Endodermal cell (in vitro differentiated cells): ENCODE measurements at regions not wholly inside any gene's neighbourhood (a gene's known extent, or its start where the extent isn't known, plus 50 kb on each side); places are given as distances from the start of the nearest gene placed in this dataset.

Source experiments
- DNase-seq: peaks from one replicate; pipeline ENCODE4 v3.0.0-alpha.2; 2017
- H3K27ac ChIP-seq: 2 replicates; pipeline ENCODE4 v1.5.1; 2013; ENCODE audit warnings: mild to moderate bottlenecking, low read depth, low read length, moderate library complexity
- H3K27me3 ChIP-seq: 2 replicates; pipeline ENCODE4 v1.6.1; 2013; ENCODE audit warnings: mild to moderate bottlenecking, low read length, moderate library complexity; ENCODE audit not compliant: insufficient read depth, control insufficient read depth, poor library complexity, severe bottlenecking
- H3K36me3 ChIP-seq: 2 replicates; pipeline ENCODE4 v1.7.0; 2013; ENCODE audit warnings: mild to moderate bottlenecking, low read length, moderate library complexity; ENCODE audit not compliant: control insufficient read depth, insufficient read depth
- H3K4me1 ChIP-seq: one replicate; pipeline ENCODE4 v1.7.0; 2013; ENCODE audit warnings: low read length; ENCODE audit not compliant: control insufficient read depth, insufficient read depth
- H3K4me3 ChIP-seq: 2 replicates; pipeline ENCODE4 v1.5.1; 2013; ENCODE audit warnings: mild to moderate bottlenecking, low read length, moderate library complexity
- H3K9ac ChIP-seq: 2 replicates; pipeline ENCODE4 v1.6.1; 2013; ENCODE audit warnings: mild to moderate bottlenecking, low read length, moderate library complexity; ENCODE audit not compliant: poor library complexity, severe bottlenecking; ENCODE audit errors: extremely low read depth
- H3K9me3 ChIP-seq: 2 replicates; pipeline ENCODE4 v1.6.1; 2013; ENCODE audit warnings: mild to moderate bottlenecking, low read length, moderate library complexity; ENCODE audit not compliant: control insufficient read depth
- H3K27ac Mint-ChIP-seq: 2 replicates; pipeline ENCODE4 v1.8.0; 2020; ENCODE audit warnings: mixed read lengths
- H3K27me3 Mint-ChIP-seq: 2 replicates; pipeline ENCODE4 v1.8.0; 2021; ENCODE audit warnings: mild to moderate bottlenecking, mixed read lengths; ENCODE audit not compliant: insufficient read depth
- H3K36me3 Mint-ChIP-seq: 2 replicates; pipeline ENCODE4 v1.8.0; 2020; ENCODE audit warnings: low read depth, mixed read lengths
- H3K4me1 Mint-ChIP-seq: 2 replicates; pipeline ENCODE4 v1.8.0; 2020; ENCODE audit warnings: mixed read lengths
- H3K4me3 Mint-ChIP-seq: 2 replicates; pipeline ENCODE4 v1.8.0; 2020; ENCODE audit warnings: mild to moderate bottlenecking, moderate library complexity, mixed read lengths
- H3K9me3 Mint-ChIP-seq: 2 replicates; pipeline ENCODE4 v1.8.0; 2020; ENCODE audit warnings: mild to moderate bottlenecking, mixed read lengths
- WGBS, 2 experiments: methylation state at CpG; one replicate each; pipeline versions ENCODE4 v1.1.5 to v1.1.7; 2013; ENCODE audit warnings: missing lambda C conversion rate in 2 of 2, mixed read lengths in 1 of 2; ENCODE audit not compliant: insufficient coverage in 1 of 2, insufficient read length in 1 of 2; 5-methylcytosine and 5-hydroxymethylcytosine counted together
- TF ChIP-seq, protein P1 (sequence below): fragments of 200-600 bp; sonication (generic); conservative IDR thresholded peaks from 2 replicates; pipeline ENCODE4 v1.5.0; 2021; ENCODE audit warnings: antibody characterized with exemption, mild to moderate bottlenecking

DNA sequence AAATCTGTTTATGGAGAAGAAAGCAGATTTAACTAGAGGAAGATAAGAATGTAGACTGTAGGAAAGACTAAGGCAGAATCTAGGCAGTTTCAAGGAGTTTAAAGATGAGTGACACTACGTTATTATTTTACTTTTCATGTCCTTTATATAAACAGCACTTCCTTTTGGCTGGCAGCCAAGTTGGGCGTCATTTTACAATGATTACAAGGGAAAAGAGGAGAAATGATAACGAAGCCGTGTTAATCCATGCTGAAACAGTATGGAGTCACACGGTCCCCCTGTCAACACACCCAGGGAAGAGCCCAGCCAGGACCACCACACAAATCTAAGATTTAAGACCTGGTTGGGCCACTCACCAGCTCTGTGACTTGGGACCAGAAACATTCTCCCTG is 83.7 kb upstream of the NEO1 start:
- Histone ChIP-seq H3K9me3 (peaks cover 8% of the 10 kb centered on the region), H3K4me3 (no peak overlapping the region), H3K27ac (no peak overlapping the region), H3K27me3 (no peaks in the 10 kb centered on the region), H3K36me3 (no peaks in the 10 kb centered on the region), H3K9ac (no peak overlapping the region), H3K4me1 (peaks cover 7% of the 10 kb centered on the region)
- no peak for DNase-seq
- peaks cover 7% of the 10 kb centered on the region for H3K9me3 Mint-ChIP-seq
- 93 to 100% methylated on average over 1 to 5 of the region's 5 CpGs for WGBS, 2 experiments
- H3K27me3 Mint-ChIP-seq, result peaks cover 6% of the 10 kb centered on the region
- H3K4me1 Mint-ChIP-seq, result peaks cover 17% of the 10 kb centered on the region
- no peak overlapping the region for H3K27ac Mint-ChIP-seq
- H3K36me3 Mint-ChIP-seq, result no peaks in the 10 kb centered on the region
- TF ChIP-seq, protein P1, sequence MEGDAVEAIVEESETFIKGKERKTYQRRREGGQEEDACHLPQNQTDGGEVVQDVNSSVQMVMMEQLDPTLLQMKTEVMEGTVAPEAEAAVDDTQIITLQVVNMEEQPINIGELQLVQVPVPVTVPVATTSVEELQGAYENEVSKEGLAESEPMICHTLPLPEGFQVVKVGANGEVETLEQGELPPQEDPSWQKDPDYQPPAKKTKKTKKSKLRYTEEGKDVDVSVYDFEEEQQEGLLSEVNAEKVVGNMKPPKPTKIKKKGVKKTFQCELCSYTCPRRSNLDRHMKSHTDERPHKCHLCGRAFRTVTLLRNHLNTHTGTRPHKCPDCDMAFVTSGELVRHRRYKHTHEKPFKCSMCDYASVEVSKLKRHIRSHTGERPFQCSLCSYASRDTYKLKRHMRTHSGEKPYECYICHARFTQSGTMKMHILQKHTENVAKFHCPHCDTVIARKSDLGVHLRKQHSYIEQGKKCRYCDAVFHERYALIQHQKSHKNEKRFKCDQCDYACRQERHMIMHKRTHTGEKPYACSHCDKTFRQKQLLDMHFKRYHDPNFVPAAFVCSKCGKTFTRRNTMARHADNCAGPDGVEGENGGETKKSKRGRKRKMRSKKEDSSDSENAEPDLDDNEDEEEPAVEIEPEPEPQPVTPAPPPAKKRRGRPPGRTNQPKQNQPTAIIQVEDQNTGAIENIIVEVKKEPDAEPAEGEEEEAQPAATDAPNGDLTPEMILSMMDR, result no peak
- no peak overlapping the region for H3K4me3 Mint-ChIP-seq

DNA sequence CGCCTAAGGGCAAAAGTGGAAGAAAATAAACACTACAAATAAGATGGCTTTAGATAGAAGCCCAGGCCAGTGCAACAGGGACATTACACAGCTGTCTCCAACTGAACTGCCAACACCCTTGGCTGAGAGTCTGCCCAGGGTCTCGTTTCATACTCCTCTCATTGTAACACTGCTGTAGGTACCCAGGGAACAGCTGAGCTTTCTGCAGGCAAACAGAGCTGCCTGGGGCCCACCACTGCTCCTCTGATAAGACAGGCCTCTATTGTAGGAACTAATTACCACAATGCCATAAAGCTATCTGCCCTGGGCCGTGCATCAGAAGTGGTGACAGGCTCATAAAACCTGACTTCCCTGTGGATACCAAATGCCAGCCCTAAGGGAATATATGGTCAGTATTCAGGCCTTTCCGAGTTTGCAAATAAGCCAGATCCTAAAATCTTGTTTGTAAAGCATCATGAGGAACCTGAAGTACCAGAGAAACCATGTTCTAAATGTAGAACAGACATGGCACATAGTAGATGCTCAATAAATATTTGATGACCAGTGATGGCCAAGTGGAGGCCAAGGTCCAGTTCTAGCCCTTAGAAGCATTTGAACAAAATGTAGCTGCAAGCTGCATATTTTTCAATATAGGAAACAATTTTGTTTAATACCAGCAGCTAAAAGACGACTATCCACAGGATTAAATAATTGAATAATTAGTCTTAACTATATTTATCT is 84.3 kb upstream of the NEO1 start:
- Histone ChIP-seq H3K4me3 (no peak overlapping the region), H3K9me3 (peaks cover 13% of the 10 kb centered on the region), H3K27me3 (no peaks in the 10 kb centered on the region), H3K36me3 (no peaks in the 10 kb centered on the region), H3K27ac (no peak overlapping the region), H3K4me1 (peaks cover 7% of the 10 kb centered on the region), H3K9ac (no peak overlapping the region)
- Mint-ChIP-seq H3K27me3 (peaks cover 6% of the 10 kb centered on the region), H3K4me3 (no peak overlapping the region), H3K27ac (no peak overlapping the region), H3K36me3 (no peaks in the 10 kb centered on the region), H3K9me3 (peaks cover 12% of the 10 kb centered on the region), H3K4me1 (peaks cover 17% of the 10 kb centered on the region)
- TF ChIP-seq, protein P1, result no peak
- 81 to 93% methylated on average over 2 to 4 of the region's 5 CpGs for WGBS, 2 experiments
- no peak for DNase-seq

DNA sequence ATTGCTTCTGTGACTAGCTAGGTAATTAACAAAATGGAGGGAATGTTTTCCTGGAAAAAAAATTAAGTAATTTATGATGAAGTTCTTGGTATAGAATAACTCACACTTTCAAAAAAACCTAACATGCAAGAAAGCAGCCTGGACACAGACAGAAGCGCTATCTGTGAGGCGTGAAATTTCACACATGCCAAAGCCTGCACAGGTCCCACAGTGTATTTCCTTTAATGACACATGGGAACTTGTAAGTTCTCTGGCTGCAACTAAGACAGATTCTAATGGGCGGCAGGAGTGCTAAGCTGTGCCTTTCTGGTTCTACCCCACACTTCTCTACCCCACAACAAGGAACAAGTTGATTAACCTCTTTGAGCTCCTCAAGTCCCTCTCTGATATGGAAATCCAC is 84.9 kb upstream of the NEO1 start:
- H3K4me1 ChIP-seq, result peaks cover 7% of the 10 kb centered on the region
- Mint-ChIP-seq H3K9me3 (peaks cover 18% of the 10 kb centered on the region), H3K27me3 (peaks cover 6% of the 10 kb centered on the region), H3K4me1 (peaks cover 17% of the 10 kb centered on the region), H3K4me3 (no peak overlapping the region), H3K36me3 (no peaks in the 10 kb centered on the region), H3K27ac (no peak overlapping the region)
- H3K9me3 ChIP-seq, result peaks cover 17% of the 10 kb centered on the region
- H3K4me3 ChIP-seq, result no peak overlapping the region
- H3K27me3 ChIP-seq, result no peaks in the 10 kb centered on the region
- H3K9ac ChIP-seq, result no peak overlapping the region
- no peak overlapping the region for H3K27ac ChIP-seq
- TF ChIP-seq, protein P1, result no peak
- no peaks in the 10 kb centered on the region for H3K36me3 ChIP-seq
- DNase-seq, result no peak
- WGBS, 2 experiments, result 29 to 51% methylated on average over 2 to 3 of the region's 3 CpGs
